ENCODE measurements at regions not wholly inside any gene's neighbourhood (a gene's known extent, or its start where the extent isn't known, plus 50 kb on each side); places are given as distances from the start of the nearest gene placed in this dataset.

- TF ChIP-seq CTCF (IDR thresholded peaks at IDR 0.05; ENCODE audit: poor library complexity), result no peak
- TF ChIP-seq EZH2 (IDR thresholded peaks at IDR 0.05; ENCODE audit: borderline replicate concordance), result no peak
Observed at GRCh38 chr3:99249627-99250026, 348.1 kb upstream of the DCBLD2 start.
